Lower lobe of right lung (tissue), 2 donors: ENCODE measurements at regions not wholly inside any gene's neighbourhood (a gene's known extent, or its start where the extent isn't known, plus 50 kb on each side); places are given as distances from the start of the nearest gene placed in this dataset.

Source experiments
- ATAC-seq, 2 donors: fragments of 200-7000 bp; cut with Tn5 transposase; one replicate each; pipeline ENCODE4 v1.9.1; 2020 to 2022; ENCODE audit warnings: mild to moderate bottlenecking in 2 of 2, moderate library complexity in 2 of 2
- DNase-seq: peaks from one replicate; pipeline ENCODE4 v3.0.0-alpha.2; 2020
- H3K27ac ChIP-seq: fragments of 200-600 bp; one replicate; pipeline ENCODE4 v1.8.0; 2022
- H3K27me3 ChIP-seq: fragments of 200-600 bp; one replicate; pipeline ENCODE4 v1.8.0; 2022; ENCODE audit warnings: low read depth
- H3K36me3 ChIP-seq: fragments of 200-600 bp; one replicate; pipeline ENCODE4 v1.8.0; 2022; ENCODE audit warnings: mild to moderate bottlenecking
- H3K4me1 ChIP-seq: fragments of 200-600 bp; one replicate; pipeline ENCODE4 v1.8.0; 2022
- H3K4me3 ChIP-seq: fragments of 200-600 bp; one replicate; pipeline ENCODE4 v1.8.0; 2022; ENCODE audit warnings: mild to moderate bottlenecking
- H3K9me3 ChIP-seq: fragments of 200-600 bp; one replicate; pipeline ENCODE4 v1.8.0; 2022
- CTCF ChIP-seq: fragments of 200-600 bp; IDR thresholded peaks from one replicate; pipeline ENCODE4 v1.8.0; 2022; ENCODE audit warnings: antibody characterized with exemption, mild to moderate bottlenecking
- intact Hi-C: fragments of 100-400 bp; cut with DNase I; formaldehyde crosslinking; loops from one replicate; pipeline ENCODE4 v1.11.0; 2022
- donor health status: DM: no; HTN: yes; CAD: no; lungs with severe emphysema.

- intact Hi-C loops: no loop called here
- DNase-seq (no peak), ATAC-seq (no peak)
- no peaks in the 10 kb centered on the region for H3K27me3 ChIP-seq
- no peak for TF ChIP-seq CTCF
- H3K27ac ChIP-seq: no peak overlapping the region
- no peak overlapping the region for H3K4me3 ChIP-seq
- H3K4me1 ChIP-seq: no peaks in the 10 kb centered on the region
- H3K36me3 ChIP-seq: no peaks in the 10 kb centered on the region
- no peaks in the 10 kb centered on the region for H3K9me3 ChIP-seq
These were observed 668.0 kb downstream of the LTN1 start for GRCh38 chr21:28324690-28325089.

DNA sequence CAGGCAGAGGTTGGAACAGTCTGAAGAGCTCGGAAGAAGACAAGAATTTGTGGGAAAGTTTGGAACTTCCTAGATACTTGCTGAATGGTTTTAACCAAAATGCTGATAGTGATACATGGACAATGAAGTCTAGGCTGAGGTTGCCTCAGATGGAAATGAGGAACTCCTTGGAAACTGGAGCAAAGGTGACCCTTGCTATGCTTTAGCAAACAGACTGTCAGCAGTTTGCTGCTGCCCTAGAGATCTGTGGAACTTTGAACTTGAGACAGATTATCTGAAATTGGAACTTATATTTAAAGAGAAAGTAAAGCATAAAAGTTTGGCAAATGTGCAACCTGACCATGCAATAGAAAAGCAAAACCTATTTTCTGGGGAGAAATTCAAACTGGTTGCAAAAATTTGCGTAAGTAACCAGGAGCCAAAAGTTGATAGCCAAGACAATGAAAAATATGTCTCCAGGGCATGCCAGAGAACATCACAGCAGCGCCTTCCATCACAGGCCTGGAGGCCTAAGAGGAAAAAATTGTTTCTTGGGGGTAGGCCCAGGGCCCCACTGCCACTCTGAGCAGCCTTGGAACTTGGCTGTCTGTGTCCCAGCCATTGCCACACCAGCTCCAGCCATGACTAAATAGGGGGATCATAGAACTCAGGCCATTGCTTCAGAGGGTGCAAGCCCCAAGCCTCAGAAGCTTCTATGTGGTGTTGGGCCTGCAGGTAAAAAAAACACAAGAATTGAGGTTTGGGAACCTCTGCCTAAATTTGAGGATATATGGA is 675.3 kb downstream of the LTN1 start:
- no peak for ATAC-seq
- no peak for DNase-seq
- H3K9me3 ChIP-seq: no peaks in the 10 kb centered on the region
- no peaks in the 10 kb centered on the region for H3K27me3 ChIP-seq
- H3K36me3 ChIP-seq: no peaks in the 10 kb centered on the region
- no peaks in the 10 kb centered on the region for H3K4me1 ChIP-seq
- TF ChIP-seq CTCF: no peak
- no peak overlapping the region for H3K27ac ChIP-seq
- H3K4me3 ChIP-seq: no peak overlapping the region
- intact Hi-C loops: no loop called here

GRCh38 chr21:28311411-28312190 is 681.1 kb downstream of the LTN1 start:
- DNase-seq: no peak
- Histone ChIP-seq H3K4me3 (no peak overlapping the region), H3K27ac (no peak overlapping the region), H3K36me3 (no peaks in the 10 kb centered on the region), H3K9me3 (no peaks in the 10 kb centered on the region), H3K27me3 (no peaks in the 10 kb centered on the region), H3K4me1 (no peaks in the 10 kb centered on the region)
- no peak for TF ChIP-seq CTCF
- intact Hi-C loops: no loop called here
- ATAC-seq: no peak

DNA sequence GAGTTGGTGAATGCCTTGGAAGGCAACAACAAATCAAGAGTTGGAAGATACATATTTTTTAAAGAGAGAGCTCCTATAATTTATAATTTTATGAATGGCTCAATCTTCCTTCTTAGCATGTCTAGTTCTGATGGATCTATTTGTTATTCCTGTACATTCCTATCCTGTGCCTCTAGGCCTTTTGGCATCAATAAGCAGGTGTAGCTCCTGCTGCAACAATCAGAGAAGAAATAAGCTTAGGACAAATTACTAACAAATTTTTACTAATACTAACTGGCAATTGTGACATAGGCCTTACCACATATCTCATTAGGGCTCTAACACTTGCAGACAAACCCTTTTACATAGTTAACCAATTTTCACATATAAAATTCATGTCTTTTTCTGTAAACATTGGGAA is 682.0 kb downstream of the LTN1 start:
- Histone ChIP-seq H3K27me3 (no peaks in the 10 kb centered on the region), H3K4me3 (no peak overlapping the region), H3K36me3 (no peaks in the 10 kb centered on the region), H3K9me3 (no peaks in the 10 kb centered on the region), H3K27ac (no peak overlapping the region), H3K4me1 (no peaks in the 10 kb centered on the region)
- DNase-seq: no peak
- intact Hi-C loops: no loop called here
- ATAC-seq: no peak
- TF ChIP-seq CTCF: no peak

GRCh38 chr21:28310171-28310685 is 682.4 kb downstream of the LTN1 start:
- no peaks in the 10 kb centered on the region for H3K9me3 ChIP-seq
- H3K4me3 ChIP-seq: no peak overlapping the region
- intact Hi-C loops: no loop called here
- no peak overlapping the region for H3K27ac ChIP-seq
- no peaks in the 10 kb centered on the region for H3K4me1 ChIP-seq
- no peaks in the 10 kb centered on the region for H3K27me3 ChIP-seq
- no peak for ATAC-seq
- DNase-seq: no peak
- TF ChIP-seq CTCF: no peak
- no peaks in the 10 kb centered on the region for H3K36me3 ChIP-seq
